CD4-positive, alpha-beta T cell treated with Interleukin-4 for 1 hour (primary cell): ENCODE measurements at regions not wholly inside any gene's neighbourhood (a gene's known extent, or its start where the extent isn't known, plus 50 kb on each side); places are given as distances from the start of the nearest gene placed in this dataset.

Experiments used
- DNase-seq, 2 donors: peaks; one replicate each; pipeline ENCODE4 v3.0.0-alpha.2; 2020 to 2022

DNA sequence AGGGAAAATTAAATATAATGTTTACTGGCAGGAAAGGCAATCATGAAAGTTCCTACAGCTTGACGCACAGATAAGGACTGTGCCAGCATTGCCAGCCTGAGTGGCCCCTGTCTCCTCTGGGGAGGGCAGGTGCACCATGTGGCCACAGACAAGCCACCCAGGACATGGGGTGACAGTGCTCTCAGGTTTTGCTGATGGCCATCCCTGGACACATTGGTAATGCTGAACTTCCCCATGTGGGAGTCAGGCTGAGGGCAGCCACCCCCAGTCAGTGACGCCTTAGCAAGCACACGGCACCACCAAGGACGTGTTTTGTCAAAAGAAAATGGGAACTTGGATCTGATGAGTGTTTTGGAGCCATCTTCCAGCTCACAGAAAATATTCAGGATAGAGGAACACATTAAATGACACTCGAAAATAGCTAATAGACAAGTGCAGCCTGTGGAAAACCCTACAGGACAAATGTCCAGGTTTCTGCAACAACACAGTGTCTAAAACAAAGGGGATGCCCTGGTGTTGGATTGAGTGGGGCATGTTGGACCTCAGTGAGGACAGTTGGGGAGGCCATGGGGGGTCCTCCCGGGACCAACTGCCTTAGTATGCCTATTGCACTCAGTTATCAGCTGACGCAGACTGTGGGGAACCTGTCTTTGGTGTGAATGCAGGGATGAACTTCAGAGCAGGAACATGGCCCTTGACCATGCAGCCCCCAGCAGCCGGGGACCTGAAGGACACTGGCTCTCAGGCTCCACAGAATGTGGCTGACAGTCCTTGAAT lies 1450.5 kb downstream of the BRD1 start:
- DNase-seq: no peak

- no peak for DNase-seq
Measured at GRCh38 chr22:48376428-48376827, 1451.2 kb downstream of the BRD1 start.

DNA sequence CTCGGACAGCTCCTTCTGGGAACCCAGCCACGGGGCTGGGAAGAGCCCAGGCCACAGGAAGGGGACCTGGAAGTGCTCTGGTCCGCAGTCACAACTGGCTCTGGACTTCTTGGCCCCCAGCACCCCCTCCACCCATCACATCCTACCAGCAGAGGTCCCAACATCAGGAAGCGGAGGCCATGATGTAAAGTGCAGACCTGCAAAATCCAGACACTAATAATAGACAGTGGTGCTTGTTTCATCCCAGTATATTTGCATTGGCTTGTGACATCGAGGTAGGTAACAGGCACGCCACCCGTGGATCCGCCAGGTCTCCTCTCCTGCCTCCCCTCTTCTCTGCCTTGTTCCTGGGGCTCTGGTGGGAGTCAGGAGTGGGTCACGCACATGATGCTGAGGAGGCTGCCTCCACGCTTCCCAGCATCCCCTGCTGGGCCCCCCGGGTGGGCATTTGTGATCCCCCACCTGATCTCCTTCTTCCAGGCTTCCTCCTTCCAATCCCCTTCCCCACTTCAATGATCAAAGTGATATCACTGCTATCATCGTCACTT lies 1454.0 kb downstream of the BRD1 start:
- DNase-seq: no peak

- no peak for DNase-seq
Measured at GRCh38 chr22:48372390-48372789, 1455.3 kb downstream of the BRD1 start.

DNA sequence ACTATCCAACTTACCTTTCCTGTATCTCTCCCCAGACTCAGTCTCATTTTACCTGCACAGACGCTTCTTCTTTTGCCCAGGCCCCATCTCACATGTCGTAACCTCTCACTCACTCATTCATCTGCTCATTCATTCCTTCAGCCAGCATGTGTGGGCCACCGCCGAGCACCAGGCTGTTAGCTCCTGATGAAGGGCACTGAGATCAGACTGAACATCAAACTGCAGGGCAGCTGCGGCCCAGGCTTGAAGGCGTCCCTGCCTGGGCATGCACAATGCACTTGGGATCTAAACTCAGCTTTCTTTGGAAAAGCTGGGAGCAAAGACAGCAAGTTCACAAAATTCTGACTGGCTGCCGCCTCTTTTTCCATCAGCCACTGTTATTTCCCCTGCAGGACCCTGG lies 1456.3 kb downstream of the BRD1 start:
- no peak for DNase-seq

GRCh38 chr22:48370508-48371325 lies 1457.0 kb downstream of the BRD1 start:
- no peak for DNase-seq

DNA sequence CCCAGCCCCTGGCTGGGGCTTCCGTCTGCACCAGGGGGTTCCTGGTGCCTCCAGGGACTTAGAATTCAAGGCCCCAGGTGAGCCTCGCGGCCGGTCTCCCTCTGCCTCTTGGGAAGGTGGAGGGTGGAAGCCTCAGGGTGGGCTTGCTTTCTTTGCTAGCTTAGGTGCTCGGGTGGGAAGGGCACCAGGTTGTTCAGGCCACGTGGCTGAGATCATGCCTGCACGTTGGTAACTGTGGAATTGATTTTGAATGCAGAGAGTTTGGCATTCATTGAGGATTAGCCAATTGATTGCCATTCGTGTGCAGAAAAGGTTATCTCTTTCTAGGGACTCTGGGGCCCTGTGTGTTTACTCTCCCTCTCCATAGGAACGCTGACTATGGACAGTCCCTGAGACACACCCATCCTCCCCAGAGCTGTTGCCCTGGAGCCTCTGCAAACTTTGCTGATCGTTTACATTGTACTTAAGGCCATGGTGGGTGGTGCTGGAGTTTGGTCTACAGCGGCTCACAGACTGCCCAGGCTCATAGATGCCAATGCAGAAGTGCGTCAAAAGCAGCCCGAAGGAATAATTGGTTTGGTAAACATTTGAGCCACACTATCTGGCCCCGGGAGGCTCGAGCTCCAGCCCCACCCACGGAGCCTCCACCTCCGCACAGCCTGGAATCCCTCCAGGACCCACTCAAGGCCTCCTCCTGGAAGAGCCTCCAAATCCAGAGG lies 1457.7 kb downstream of the BRD1 start:
- no peak for DNase-seq

- DNase-seq: no peak
Measured at GRCh38 chr22:48368975-48369525, 1458.6 kb downstream of the BRD1 start.

DNA sequence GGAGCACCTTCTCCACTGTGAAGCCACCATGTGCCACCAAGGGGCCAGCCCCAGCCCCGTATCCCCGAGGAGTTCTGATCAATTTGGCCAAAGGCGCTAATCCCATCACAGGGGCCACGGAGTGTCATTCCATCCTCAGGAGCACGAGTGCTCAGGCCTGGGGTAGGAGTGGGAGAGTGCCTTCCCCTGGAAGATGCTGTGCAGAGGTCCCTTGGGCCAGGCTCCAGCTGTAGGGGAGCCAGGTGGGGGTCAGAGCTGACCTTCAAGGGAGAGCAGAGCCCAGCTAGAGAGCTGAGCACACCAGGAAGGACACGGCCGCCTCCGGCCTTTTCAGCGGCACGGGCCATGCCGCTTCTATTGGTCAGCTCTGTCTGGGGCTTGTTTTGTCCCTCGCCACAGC lies 1459.9 kb downstream of the BRD1 start:
- DNase-seq: no peak

DNA sequence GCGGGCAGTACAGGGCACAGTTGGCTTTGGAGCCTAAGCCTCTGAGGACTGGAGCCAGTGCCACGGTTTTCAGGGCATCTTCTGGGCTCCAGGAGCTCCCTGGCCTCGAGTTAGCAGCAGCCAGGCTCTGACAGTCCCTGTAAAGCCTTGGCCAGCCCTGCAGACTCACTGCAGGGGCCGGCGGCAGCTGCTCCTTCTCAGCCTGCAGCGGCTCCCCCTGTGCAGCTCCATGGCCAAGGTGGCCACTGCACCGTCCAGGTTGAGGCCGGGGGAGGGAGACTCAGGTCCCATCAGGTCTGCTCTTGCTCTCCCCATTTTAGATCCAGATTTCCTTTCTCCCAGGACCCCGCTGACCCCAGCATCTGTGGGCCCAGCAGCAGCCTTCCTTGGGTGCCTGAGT lies 1461.1 kb downstream of the BRD1 start:
- DNase-seq: no peak

DNA sequence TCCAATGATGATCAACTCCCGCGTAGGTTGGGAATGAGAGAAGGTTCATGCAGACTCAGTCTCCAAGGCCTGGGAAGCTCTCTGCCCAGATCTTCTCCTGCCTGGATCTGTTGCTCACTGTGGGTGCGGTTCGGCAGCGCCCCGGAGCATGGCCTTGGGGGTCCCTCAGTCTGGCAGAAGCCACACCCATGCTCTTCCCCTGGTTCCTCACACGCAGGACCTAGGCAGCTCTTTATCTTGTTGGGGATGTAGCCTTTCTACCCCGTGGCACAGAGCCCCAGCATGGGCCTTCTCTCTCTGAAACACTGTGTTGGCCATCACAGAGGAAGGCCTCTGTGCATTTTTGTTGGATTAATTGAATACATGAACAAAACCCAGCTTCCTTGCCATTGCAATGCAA lies 1461.6 kb downstream of the BRD1 start:
- DNase-seq: no peak

DNA sequence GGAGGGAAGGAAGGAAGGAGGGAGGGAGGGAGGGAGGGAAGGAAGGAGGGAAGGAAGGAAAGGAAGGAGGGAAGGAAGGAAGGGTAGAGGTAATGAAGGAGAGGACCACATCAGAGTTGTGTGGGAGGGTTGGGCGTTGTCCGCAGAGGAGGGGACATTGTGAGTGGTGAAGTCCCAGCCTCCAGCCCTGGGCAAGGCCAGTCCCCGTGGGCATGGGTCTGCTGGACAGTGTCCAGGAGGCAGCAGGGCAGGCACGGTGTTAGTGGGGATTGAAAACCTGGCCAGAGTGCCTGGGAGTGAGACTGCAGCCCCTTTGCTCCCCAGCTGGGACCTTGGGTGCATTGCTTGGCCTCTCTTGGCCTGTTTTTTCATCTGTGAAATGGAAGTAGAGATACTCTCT lies 1462.3 kb downstream of the BRD1 start:
- DNase-seq: no peak

- no peak for DNase-seq
Measured at GRCh38 chr22:48362721-48363404, 1464.8 kb downstream of the BRD1 start.

- no peak for DNase-seq
Measured at GRCh38 chr22:48361099-48361639, 1466.5 kb downstream of the BRD1 start.

DNA sequence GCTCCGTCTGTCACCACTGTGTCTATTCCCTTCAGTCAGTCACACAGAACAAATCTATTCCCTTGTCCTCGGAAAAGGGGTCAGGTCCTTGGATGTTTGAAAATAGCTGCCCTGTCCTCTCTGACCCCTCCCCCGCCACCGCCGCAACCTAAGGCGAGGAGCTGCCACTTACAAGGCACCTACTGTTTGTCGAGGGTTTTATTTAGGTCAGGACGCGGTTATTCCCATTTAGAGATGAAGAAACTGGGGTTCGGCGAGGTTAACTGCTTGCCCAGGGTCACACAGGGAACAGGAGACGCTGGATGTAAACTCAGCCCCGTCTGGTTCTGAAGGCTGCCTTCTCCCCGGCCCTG lies 1468.1 kb downstream of the BRD1 start:
- DNase-seq: no peak

- no peak for DNase-seq
Measured at GRCh38 chr22:48358886-48359612, 1468.6 kb downstream of the BRD1 start.

DNA sequence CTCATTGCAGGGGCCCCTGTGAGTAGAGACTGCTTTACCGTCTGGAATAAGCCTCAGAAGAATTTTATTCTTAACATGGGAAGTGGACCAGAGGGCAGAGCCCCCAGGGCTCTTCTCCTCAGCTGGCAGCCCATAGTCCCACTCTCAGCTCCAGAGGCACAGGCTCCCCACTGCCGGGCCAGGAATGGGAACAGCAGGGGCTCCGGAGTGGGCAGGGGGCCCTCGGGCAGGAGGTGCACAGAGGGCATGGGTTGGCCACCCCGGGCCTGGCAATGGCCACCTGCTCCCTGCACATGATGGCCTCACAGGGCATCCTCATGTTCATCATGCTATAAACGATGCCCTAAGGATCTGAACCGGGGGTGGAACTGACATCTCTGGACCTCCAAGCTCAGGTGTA lies 1469.7 kb downstream of the BRD1 start:
- no peak for DNase-seq

- DNase-seq: no peak
Measured at GRCh38 chr22:48357196-48357595, 1470.5 kb downstream of the BRD1 start.

DNA sequence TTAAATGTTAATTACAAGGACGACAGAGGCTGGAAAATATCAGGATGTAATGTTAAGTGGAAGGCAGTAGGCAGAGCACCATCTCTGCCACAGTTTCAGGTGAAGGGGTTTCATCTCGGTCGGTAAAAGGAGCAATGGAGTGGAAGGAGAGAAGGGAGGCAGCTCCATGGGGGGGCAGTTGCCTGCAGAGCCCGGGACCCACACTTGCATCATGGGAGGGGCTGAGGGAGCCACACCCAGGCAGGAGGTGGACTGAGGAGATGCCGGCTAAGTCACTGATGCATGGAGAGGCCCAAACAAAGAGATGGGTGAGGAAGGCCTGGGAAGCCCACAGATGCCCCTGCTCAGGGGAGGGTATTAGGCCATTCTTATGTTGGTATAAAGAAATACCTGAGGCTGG lies 1470.9 kb downstream of the BRD1 start:
- DNase-seq: no peak

GRCh38 chr22:48354096-48354495 lies 1473.6 kb downstream of the BRD1 start:
- no peak for DNase-seq

- no peak for DNase-seq
Measured at GRCh38 chr22:48353116-48353947, 1474.3 kb downstream of the BRD1 start.
